HG03025 (cell line): ENCODE measurements at regions not wholly inside any gene's neighbourhood (a gene's known extent, or its start where the extent isn't known, plus 50 kb on each side); places are given as distances from the start of the nearest gene placed in this dataset.
"Not testable (repeated sequence)": the region's sequence is repeated elsewhere in the genome, so short reads cannot be mapped to it uniquely, and the experiment has no call there.

Source experiments
- ATAC-seq: cut with Tn5 transposase; IDR thresholded peaks from one replicate; pipeline ENCODE4 v1.9.1; 2021; ENCODE audit warnings: mild to moderate bottlenecking, moderate library complexity; ENCODE audit not compliant: unreplicated experiment, low FRiP score

DNA sequence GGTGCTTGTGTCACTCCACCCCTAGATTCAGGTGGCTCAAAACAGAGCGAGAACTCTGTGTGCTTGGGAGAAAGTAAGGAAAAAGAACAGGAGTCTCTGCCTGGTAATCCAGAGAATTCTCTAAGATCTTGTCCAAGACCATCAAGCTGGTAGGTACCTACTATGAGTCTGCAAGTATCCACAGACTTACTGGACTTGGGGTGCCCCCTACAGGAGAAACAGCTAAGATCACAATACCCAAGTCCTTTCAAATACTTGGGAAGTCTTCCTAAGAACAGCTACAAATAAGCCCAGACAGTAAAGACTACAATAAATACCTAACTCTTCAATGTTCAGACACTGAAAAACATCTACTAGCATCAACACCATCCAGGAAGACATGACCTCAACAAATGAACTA lies 1143.6 kb upstream of the ACVR2A start:
- no peak for ATAC-seq

DNA sequence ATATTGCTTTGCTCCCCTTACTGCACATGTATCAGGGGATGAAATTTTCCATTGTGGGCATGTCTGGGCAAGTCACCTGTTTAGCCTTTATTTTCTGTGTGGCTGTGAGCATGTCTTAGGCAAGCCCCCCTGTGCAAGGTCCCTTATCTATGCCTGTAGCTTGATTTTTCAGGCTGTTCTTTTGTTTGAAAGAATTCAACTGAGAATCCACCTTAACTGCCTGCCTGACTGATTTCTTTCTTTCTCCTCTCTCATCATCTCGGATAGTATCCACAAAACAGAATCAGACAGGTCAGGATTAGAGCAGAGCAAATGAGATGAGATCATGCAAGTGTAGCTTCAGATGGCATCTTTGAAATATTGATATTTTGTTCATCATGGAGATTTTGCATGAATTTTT lies 1147.5 kb upstream of the ACVR2A start:
- no peak for ATAC-seq

DNA sequence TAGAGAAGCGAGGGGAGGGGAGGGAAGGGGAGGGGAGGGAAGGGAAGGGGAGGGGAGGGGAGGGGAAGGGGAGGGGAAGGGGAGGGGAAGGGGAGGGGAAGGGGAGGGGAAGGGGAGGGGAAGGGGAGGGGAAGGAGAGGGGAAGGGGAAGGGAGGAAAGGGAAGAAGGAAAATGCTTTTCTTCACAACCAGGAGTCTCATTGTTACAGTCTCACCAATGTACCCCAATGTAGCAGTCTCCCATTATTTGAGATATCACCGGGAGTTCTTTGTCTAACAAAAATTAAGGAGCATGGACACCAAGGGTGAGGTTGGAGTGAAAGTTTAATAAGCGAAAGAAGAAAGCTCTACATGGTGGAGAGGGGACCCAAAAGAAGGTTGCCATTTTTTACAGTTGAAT lies 1148.0 kb upstream of the ACVR2A start:
- not testable (repeated sequence) for ATAC-seq

DNA sequence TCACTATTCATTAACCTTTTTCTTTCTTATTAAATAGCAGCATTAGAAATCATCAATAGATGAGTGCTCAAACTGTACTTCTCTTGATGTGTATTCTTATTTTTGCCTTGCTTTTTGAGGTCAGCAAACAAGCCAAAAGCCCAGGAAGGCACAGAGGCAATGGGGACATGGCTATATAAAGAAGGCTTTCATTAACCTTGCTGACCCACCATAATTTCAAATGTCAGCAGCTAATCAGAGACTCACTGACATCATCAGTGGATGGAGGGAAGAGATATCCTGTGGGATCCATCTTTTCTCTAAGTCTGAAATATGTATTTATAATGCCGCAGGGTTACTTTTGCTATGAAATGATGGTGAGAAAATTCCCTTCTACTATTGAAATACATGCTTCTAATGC lies 1162.8 kb upstream of the ACVR2A start:
- ATAC-seq: no peak

DNA sequence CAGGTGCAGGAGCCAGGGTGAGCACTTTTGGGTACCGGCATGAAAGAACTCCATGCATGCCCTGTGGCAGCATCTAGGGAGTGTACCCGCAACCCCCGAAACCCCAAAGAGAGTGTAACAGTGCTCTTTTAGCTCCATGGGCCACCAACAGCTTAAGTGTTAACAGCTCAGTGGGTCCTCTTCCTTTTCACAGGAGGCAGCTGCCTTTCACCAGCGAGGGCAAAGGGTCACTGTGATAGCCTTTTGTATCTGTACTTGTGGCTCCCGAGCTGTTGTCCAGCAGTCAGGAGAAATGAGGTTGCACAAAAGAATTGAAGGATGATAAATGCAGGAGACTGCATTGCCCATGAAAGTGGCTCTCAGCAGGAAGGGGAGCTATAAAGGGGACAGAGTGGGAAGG lies 1166.3 kb upstream of the ACVR2A start:
- no peak for ATAC-seq

DNA sequence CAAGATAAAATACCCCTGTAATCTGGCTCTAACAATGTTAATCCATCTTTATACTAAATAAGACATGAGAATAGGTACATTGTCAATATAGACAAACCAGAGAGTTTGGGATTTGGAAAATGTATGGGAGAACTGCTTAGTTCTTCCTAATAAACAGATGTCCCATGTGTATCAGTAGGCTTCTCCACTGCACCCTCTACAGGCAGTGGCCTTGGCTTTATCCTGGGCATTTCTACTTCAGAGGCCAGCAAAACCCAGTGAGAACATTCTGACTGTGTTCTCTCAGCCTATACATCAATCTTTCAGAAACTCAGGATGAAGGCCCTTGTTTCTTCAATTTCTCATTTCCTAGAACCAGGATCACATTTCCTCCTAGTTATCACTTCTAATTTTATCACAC lies 1167.5 kb upstream of the ACVR2A start:
- no peak for ATAC-seq

DNA sequence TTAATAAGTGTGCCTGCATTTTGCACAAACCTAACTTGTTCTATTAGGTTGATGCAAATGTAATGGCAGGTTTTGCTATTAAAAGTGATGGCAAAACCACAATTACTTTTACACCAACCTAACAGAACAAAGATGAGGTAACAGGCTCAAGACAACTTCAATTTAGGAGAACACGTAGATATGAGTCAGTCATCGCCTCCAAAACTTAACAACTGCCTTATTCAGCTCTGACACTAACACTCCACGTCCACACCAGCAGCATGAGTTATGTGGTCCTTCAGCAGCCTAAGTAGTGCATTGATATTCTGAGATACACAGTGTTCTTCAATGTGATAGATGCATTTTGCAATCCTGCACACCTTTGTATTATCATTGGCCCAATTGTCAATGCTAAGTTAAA lies 1175.1 kb upstream of the ACVR2A start:
- no peak for ATAC-seq

DNA sequence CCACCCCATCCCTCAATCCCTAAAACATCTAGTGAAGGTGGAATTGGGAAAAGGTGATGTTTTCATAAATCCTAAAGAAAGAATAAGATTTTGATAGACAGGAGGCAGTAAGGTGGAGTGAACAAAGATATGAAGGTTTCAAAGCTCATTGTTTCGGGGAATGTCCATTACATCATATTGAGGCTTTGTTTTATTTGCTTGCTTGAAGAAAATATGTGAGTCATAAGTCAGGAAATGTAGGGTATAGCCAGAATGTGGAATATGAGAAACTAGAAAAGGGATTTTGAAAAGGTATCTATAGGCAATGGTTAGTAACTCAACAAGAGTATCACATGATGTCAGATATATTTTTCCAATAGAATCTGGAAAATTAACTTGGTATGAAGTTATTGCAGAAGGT lies 1178.5 kb upstream of the ACVR2A start:
- no peak for ATAC-seq

DNA sequence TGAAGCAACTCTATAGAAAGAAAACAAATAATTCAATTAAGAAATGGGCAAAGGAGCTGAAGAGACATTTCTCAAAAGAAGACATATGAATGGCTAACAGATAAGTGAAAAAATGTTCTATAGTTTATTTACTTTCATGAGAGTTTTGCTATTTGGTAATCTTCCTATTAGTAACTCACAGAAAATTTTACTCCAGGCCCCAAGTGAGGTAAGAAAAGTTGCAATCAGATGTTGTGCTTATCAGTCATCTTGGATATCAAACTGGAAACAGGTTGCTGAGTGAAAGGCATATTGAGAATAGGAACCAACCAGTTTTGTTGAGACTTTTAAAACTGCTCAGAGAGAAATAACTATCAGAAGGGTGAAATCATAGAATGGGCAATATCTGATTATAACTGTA lies 1179.0 kb upstream of the ACVR2A start:
- no peak for ATAC-seq

DNA sequence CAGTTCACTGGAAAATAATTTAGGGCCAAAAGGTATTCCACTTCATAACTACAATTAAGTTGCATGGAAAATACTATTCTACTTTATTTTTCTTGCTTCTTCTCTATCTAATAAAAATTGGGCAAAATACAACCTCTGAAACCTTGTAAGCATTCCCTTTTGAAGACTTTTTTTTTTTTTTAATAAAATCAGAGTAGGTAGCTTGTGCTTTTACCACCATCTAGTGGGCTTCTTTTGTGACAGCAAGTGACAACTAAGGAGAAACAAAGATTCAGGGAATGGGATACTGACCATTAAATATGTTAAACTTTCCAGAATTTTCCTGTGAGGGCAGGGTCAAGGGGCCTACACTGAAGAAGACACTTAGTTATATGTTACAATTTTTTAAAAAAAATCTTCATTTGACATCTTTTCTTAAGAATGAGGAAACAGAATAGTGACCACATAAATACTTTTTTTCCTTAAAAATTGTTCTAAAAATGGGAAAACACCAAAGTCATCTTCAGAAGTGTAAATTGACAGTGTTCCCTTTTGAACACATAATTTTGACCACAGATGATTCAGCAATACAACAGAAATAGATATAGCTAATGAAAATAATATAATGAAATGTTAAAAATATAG lies 1183.2 kb upstream of the ACVR2A start:
- ATAC-seq: no peak

DNA sequence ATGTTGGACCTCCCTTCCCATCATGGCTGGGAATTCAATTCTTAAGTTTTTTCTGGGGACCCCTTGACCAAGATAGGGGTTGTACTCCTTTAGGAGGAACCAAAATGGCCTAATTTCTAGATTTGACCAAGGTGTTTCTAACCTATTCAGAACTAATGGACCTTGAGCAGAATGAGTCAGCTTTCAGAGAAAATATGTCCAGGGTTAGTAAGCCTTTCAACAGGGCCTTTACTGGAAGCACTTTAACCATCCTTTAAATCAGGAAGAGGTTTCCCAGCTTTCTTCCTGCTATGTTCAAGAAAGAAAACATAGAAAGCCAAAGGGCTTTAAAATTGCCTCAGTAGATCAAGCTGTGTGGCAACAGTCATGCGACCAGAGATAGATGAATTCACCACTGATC lies 1184.9 kb upstream of the ACVR2A start:
- no peak for ATAC-seq

DNA sequence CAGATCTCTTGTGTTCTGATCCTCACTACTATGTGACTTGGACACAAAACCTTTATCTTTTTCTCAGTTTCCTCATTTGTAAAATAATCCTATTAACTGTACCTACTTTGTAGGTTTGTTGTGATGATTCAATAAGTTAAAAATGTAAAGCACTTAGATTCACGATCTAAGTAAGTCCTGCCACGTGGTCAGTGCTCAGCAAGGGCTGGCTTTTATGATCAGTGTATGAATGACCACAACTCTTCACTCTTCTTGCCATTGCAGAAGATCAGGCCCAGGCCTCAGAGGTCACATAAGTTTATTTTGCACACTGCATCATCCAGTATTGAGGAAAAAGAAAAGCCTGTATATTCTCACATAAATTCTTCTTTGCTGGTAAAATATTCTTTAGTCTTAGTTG lies 1192.5 kb upstream of the ACVR2A start:
- no peak for ATAC-seq

DNA sequence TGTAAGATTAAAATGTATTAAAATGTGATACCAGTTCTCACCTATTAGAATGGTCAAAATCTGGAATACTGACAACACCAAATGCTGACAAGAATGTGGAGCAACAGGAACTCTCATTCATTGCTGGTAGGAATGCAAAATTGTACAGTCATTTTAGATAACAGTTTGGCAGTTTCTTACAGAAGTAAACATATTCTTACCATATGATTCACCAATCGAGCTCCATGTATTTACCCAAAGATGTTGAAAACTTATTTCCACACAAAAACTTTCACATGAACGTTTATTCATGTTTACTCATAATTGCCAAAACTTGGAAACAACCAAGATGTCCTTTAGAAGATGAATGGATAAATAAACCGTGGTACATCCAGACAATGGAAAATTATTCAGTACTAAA lies 1193.5 kb upstream of the ACVR2A start:
- ATAC-seq: no peak

DNA sequence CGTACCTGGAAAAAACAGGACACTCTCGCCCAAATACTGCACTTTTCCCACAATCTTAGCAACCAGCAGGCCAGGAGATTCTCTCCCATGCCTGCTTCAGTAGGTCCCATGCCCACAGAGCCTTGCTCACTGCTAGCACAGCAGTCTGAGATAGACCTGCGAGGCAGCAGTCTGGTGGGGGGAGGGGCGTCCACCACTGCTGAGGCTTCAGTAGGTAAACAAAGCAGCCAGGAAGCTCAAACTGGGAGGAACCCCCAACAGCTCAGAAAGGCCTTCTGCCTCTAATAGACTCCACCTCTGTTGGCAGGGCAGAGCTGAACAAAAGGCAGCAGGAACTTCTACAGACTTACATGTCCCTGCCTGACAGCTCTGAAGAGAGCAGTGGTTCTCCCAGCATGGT lies 1202.8 kb upstream of the ACVR2A start:
- no peak for ATAC-seq

DNA sequence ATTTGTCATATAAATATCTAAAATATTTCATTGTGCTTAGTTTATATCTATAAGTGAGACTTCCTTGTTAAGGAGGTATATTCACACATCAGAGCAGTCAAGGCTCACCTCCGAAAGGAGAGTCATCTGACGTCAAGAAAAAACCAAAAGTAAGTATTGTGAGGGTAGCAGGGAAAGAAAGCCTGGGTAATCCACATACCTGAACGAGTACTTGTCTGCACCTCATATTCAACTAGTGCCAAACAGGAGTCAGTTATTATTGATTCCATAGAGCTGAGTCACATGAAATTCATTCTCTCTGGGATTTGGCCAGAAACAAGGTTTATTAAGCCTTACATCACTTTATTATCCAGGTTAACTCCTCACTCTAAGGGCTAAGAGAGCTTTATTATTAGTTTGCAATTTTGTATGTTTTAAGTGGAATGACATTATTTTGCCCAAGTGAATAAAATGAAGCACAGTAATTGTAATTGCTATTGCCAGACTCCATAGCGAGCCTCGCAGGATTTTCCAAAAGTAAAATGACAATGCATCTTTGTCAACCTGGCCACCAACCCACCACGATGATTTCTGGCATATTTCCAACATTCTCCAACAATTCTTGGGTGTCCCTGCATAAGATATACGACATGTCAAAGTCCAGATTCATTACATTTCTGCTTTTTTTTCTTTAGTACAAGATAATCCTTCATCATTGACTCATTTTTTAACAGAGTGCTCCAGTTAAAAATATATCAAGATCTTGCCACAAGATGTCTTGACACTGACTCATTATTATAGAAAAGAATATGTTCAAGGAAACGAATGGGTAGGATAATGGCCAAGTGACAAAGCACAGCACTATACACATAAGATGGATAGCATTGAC lies 1210.4 kb upstream of the ACVR2A start:
- no peak for ATAC-seq

DNA sequence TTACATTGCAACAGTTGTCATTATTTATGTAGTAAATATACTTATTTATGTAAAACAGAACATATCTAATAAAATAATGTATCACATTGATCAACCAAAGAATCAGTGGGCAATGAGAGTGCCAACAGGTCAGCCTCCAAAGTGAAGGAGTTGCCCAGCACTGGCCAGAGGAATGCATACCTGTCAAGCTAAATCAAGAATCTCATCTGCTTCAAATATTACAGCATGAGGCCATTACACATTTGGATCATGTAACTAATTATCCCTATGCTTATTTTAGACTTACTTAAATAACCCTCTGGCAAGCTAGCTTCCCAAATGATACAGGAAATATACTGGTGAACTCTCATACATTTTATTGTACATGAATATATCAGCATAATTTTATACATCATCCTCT lies 1211.7 kb upstream of the ACVR2A start:
- no peak for ATAC-seq

DNA sequence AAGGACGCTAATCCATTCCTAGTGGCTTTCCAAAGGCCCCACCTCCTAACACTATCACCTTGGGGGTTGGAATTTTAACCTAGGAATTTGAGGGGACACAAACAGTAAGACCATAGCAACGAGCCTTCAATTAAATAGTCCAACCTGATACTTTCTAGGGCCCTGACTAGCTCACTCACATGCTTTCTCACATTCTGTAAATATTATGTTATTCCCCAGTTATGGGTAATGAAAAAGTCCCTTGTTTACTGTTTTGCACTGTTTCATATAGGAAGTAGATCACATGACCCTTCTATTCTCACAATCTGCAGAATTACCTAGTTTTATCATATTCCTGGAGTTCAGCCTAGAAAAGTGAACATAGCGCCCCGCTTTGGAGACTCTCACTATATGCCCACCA lies 1212.1 kb upstream of the ACVR2A start:
- no peak for ATAC-seq

DNA sequence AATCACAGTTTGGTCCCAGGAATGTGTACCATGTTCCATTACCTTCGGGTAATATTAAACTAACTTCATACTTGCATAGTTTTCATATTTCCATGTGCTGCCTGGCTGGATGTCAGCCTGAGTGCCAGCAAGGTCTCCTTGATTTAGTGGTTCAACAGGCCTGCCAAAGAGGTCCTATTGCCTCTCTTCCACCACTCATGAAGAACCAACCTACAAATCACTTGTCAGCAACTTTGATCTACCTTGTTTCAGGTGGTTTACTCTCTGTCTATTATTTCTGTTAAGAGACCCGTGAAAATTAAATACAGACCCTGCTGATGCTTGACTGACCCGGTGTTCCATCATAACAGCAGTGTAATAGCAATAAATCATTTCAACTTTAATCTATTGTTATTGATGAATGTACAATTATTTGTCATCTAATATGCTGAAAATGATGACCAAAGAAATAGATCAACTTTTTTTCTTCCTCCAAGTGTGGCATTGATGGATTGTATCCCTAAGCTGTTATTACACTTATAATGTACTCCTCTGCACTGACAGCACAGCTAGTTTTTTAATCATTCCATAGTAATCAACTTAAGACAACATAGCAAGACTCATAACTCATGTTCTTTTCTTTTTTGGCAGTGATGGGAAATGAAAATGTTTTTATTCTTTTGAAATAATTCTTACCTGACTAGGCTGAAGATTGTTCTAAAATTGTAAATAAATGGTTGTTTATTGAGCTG lies 1220.2 kb upstream of the ACVR2A start:
- no peak for ATAC-seq

DNA sequence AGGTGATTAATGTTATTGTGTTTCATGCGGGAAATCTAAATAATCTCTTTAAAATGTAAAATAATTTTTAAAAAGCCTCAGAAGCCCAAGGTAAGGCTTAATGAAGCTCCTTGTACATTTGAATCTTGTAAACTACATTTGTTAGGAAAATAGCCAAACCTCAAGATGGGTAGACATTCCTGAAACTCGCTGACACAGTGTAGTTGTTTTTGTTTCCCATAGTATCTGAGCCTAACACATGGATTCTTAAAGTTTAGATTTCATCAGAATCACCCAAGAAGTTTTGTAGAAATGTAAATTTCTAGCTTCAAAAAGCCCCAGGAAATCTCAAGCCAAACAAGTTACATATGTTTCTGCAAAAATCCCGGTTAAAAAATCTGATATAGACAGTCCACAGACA lies 1221.1 kb upstream of the ACVR2A start:
- no peak for ATAC-seq

DNA sequence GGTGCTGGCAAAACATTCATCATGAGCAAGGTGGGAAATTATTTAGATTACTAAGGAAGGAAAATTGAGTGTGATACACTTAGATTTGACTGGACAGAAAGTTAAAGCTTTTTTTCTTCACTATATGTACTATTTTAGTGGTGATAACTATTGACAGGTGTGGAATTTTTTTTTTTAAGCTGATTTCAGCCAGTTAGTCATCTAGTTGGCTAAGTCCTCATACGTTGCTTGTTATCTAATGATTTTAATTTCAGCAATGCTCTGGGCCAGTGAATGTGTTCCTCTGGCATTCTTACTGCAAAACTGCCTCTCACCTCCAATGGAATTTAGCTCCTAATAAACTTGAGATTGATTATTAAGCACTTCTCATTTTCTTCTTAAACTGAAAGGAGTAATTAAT lies 1223.2 kb upstream of the ACVR2A start:
- no peak for ATAC-seq

DNA sequence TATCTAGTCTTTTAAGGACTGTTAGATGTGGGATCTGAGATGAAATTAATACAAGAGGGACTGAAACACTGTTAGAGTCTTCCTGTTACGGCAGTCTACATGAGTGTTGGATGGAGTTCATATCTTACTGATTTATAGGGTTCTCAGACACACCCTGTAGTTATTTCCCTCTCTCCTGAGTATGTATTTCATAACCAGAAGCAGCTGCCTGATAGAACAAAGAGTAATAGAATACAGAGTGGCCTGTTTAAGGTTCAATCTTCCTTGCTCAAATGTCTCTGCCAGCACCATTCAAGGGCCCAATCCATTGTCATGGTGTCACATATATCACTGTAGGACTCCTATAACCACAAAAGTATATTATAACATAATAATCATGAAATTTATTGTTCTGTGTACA lies 1229.1 kb upstream of the ACVR2A start:
- no peak for ATAC-seq

DNA sequence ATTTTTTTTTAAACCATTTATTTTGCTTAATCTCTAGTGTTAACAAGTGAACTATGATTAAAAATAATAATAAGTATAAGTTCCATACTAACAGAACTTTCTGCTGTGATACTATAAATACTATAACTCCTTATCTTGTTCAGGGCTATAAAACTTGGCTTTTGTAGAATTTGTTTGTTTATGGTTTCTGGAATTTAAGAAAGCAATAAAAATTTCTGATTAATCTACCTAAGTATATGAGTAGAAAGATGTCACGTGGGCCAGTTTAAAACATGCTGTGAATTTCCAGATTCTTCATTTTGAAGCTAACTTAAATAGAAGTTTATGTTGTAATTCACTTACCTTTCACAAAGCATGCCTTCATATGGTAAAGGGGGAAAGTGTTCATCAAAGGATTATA lies 1236.3 kb upstream of the ACVR2A start:
- ATAC-seq: no peak
